Stomach (tissue), 8 donors: ENCODE measurements at regions not wholly inside any gene's neighbourhood (a gene's known extent, or its start where the extent isn't known, plus 50 kb on each side); places are given as distances from the start of the nearest gene placed in this dataset.

Source experiments
- DNase-seq, 2 donors: peaks; one replicate each; pipeline versions ENCODE4 v3.0.0 to v3.0.0-alpha.2; 2013 to 2019
- H3K27ac ChIP-seq, 5 donors: fragments of 200-600 bp in 4 of 5; sonication (generic) in 4 of 5; one replicate each; pipeline ENCODE4 v1.5.1; 2013 to 2019; ENCODE audit warnings: mild to moderate bottlenecking in 1 of 5, moderate library complexity in 1 of 5
- H3K27me3 ChIP-seq, 3 donors: fragments of 200-600 bp; sonication (generic); one replicate each; pipeline ENCODE4 v1.5.1; 2017 to 2019; ENCODE audit warnings: mixed run types in 1 of 3
- H3K36me3 ChIP-seq, 4 donors: fragments of 200-600 bp; sonication (generic); 1 replicate in 3 of 4; 2 replicates in 1 of 4; pipeline ENCODE4 v1.5.1; 2016 to 2019
- H3K4me1 ChIP-seq, 4 donors: fragments of 200-600 bp; sonication (generic); one replicate each; pipeline ENCODE4 v1.5.1; 2016 to 2019
- H3K4me3 ChIP-seq, 4 donors: fragments of 200-600 bp; sonication (generic) in 3 of 4; one replicate each; pipeline ENCODE4 v1.5.1; 2016 to 2019; ENCODE audit warnings: mild to moderate bottlenecking in 1 of 4
- H3K9me3 ChIP-seq, 4 donors: fragments of 200-600 bp; sonication (generic); one replicate each; pipeline ENCODE4 v1.5.1; 2016 to 2019
- EP300 ChIP-seq: sonication (generic); formaldehyde crosslinking; IDR thresholded peaks from one replicate; pipeline ENCODE4 v1.6.1; 2017; ENCODE audit warnings: antibody characterized with exemption
- POLR2A ChIP-seq, 4 donors: fragments of 450-650 bp; IDR thresholded peaks; one replicate each; pipeline ENCODE4 v1.6.1; 2016; ENCODE audit warnings: antibody characterized with exemption in 4 of 4, control low read depth in 2 of 4, mild to moderate bottlenecking in 1 of 4, moderate library complexity in 1 of 4
- POLR2AphosphoS5 ChIP-seq, 3 donors: sonication (generic); formaldehyde crosslinking; IDR thresholded peaks; one replicate each; pipeline ENCODE4 v1.6.1; 2016; ENCODE audit warnings: antibody characterized with exemption in 3 of 3
- WGBS, 5 donors: extraction: QIAGEN DNeasy Blood & Tissue Kit in 3 of 5; methylation state at CpG; one replicate each; pipeline versions ENCODE4 v1.1.5 to v1.1.7; 2013 to 2018; 5-methylcytosine and 5-hydroxymethylcytosine counted together
- intact Hi-C: fragments of 100-400 bp; cut with DNase I; formaldehyde crosslinking; loops from one replicate; pipeline ENCODE4 v1.15.1; 2023; ENCODE audit warnings: low total_unique reads
- TF ChIP-seq, protein P1 (sequence below), 7 experiments: fragments of 450-650 bp in 4 of 7; fragments of 200-600 bp in 3 of 7; sonication (generic) in 3 of 7; IDR thresholded peaks; one replicate each; pipeline ENCODE4 v1.5.1; 2016 to 2019; ENCODE audit warnings: antibody characterized with exemption in 7 of 7, control low read depth in 2 of 7, mild to moderate bottlenecking in 1 of 7
- donor health status: healthy with polysubstance abuse.
- donor health status: Bipolar disorder and iron deficiency.
- donor health status: healthy.

DNA sequence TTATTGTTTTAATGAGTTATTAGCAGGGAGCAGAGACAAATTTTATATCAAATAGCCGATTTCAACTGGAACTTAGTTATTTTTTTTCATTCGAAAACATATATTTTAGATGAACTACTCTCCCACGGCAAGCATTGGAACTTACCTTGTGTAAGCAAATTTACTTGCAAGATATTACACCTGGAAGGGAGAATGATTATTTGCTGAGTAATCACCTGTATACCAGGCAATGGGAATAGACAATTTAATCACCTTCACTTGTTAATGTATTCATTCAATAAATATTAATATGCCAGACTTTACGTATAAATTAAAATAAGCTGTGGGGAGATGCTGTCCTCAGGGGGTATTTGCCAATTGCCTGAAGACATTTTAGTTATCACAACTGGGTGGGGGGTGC lies 1069.9 kb upstream of the CHAC2 start:
- no peak overlapping the region for H3K4me3 ChIP-seq
- H3K27ac ChIP-seq: no peak overlapping the region
- 92 to 95% (median 94%) methylated on average over 4 of the region's 4 CpGs for WGBS, 5 donors
- intact Hi-C loops: no loop called here
- H3K9me3 ChIP-seq: no peaks in the 10 kb centered on the region
- TF ChIP-seq, protein P1, sequence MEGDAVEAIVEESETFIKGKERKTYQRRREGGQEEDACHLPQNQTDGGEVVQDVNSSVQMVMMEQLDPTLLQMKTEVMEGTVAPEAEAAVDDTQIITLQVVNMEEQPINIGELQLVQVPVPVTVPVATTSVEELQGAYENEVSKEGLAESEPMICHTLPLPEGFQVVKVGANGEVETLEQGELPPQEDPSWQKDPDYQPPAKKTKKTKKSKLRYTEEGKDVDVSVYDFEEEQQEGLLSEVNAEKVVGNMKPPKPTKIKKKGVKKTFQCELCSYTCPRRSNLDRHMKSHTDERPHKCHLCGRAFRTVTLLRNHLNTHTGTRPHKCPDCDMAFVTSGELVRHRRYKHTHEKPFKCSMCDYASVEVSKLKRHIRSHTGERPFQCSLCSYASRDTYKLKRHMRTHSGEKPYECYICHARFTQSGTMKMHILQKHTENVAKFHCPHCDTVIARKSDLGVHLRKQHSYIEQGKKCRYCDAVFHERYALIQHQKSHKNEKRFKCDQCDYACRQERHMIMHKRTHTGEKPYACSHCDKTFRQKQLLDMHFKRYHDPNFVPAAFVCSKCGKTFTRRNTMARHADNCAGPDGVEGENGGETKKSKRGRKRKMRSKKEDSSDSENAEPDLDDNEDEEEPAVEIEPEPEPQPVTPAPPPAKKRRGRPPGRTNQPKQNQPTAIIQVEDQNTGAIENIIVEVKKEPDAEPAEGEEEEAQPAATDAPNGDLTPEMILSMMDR (IDR thresholded peaks at IDR 0.05): no peak
- TF ChIP-seq EP300: no peak
- no peak for TF ChIP-seq POLR2AphosphoS5 (IDR thresholded peaks at IDR 0.05)
- no peak for TF ChIP-seq POLR2A (IDR thresholded peaks at IDR 0.05)
- no peaks in the 10 kb centered on the region for H3K27me3 ChIP-seq
- no peaks in the 10 kb centered on the region for H3K36me3 ChIP-seq
- no peak for DNase-seq
- H3K4me1 ChIP-seq: no peaks in the 10 kb centered on the region

DNA sequence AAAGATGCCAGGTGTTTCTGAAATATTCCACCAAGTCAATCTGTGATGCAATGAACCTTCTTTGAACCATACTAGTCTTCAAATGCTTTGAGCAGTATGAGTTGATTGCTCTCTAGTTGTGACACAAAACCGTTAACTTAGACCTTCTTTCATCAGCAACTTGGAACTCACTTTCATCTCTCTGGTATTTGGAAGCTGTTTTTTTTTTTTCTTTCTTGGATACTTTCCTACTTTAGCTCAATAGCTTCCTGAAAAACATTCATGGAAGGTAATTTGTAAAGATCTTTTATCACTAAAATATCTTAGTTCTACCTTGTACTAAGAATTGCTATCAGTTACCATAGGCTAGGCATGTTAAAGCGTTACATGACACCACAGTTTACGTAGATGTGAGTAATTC lies 1071.9 kb upstream of the CHAC2 start:
- TF ChIP-seq POLR2AphosphoS5 (IDR thresholded peaks at IDR 0.05) (no peak), POLR2A (IDR thresholded peaks at IDR 0.05) (no peak), EP300 (no peak)
- TF ChIP-seq, protein P1 (IDR thresholded peaks at IDR 0.05): no peak
- intact Hi-C loops: no loop called here
- Histone ChIP-seq H3K27me3 (no peaks in the 10 kb centered on the region), H3K36me3 (no peaks in the 10 kb centered on the region), H3K4me3 (no peak overlapping the region), H3K27ac (no peak overlapping the region), H3K4me1 (no peaks in the 10 kb centered on the region), H3K9me3 (no peaks in the 10 kb centered on the region)
- no peak for DNase-seq
- 43 to 63% (median 48%) methylated on average over 3 of the region's 3 CpGs for WGBS, 5 donors

DNA sequence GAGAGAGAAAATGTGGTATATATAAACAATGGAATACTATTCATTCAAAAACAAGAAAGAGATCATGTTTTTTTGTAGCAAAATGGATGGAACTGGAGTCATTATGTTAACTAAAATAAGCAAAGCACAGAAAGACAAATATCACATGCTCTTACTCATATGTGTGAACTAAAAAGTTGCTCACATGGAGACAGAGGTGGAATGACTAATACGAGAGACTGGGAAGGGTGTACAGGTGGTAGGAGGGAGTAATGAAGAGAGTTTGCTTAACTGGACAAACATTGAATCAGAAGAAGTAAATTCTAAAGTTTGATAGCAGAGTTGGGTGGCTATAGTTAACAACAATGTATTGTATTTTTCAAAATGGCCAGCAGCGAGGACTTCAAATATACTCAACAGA lies 1080.7 kb upstream of the CHAC2 start:
- H3K36me3 ChIP-seq: no peaks in the 10 kb centered on the region
- peak in 2 of 3 donors; percentile 20 to 57 for TF ChIP-seq POLR2AphosphoS5 (IDR thresholded peaks at IDR 0.05)
- TF ChIP-seq, protein P1 (IDR thresholded peaks at IDR 0.05): no peak
- no peaks in the 10 kb centered on the region for H3K27me3 ChIP-seq
- H3K4me1 ChIP-seq: no peaks in the 10 kb centered on the region
- intact Hi-C loops: no loop called here
- H3K27ac ChIP-seq: no peak overlapping the region
- WGBS, 5 donors: 20 to 44% (median 43%) methylated on average over 2 of the region's 2 CpGs
- DNase-seq: peak in 1 of 2 donors; percentile 28
- H3K9me3 ChIP-seq: peaks cover 5 to 25% (median 14%) of the 10 kb centered on the region in 4 donors
- no peak overlapping the region for H3K4me3 ChIP-seq

DNA sequence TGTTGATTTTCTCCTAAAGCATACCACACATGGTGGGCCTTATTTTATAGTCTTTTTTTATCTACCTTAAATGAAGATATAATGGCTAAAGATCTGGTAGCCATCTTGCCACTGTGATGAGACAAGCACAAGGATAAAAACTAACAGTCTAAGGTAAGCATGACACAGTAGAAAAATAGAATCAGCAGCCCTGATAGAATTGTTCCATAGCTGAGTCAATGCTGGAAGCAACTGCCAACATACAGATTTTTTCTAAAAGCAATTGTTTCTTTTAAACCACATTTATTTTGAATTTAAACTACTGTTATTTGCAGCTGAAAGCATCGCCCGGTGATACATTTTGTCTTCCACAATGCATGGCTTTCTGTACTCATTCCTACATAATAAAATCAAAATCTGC lies 1091.5 kb upstream of the CHAC2 start:
- Histone ChIP-seq H3K9me3 (peaks cover 0 to 9% (median 3%) of the 10 kb centered on the region in 4 donors), H3K36me3 (no peaks in the 10 kb centered on the region), H3K27me3 (no peaks in the 10 kb centered on the region), H3K4me1 (no peaks in the 10 kb centered on the region), H3K4me3 (no peak overlapping the region), H3K27ac (no peak overlapping the region)
- WGBS, 5 donors: 92 to 95% (median 92%) methylated on average over 2 of the region's 2 CpGs
- TF ChIP-seq POLR2A (IDR thresholded peaks at IDR 0.05) (no peak), POLR2AphosphoS5 (IDR thresholded peaks at IDR 0.05) (no peak), EP300 (no peak)
- TF ChIP-seq, protein P1 (IDR thresholded peaks at IDR 0.05): no peak
- no peak for DNase-seq
- intact Hi-C loops: no loop called here
